HUES48 (cell line): ENCODE measurements at regions not wholly inside any gene's neighbourhood (a gene's known extent, or its start where the extent isn't known, plus 50 kb on each side); places are given as distances from the start of the nearest gene placed in this dataset.

ENCODE experiments used
- H3K27ac ChIP-seq: one replicate; pipeline ENCODE4 v1.7.0; 2013; ENCODE audit warnings: low read depth, low read length, inconsistent platforms
- H3K27me3 ChIP-seq: 2 replicates; pipeline ENCODE4 v1.6.1; 2013; ENCODE audit warnings: mild to moderate bottlenecking, low read length; ENCODE audit not compliant: control insufficient read depth, insufficient read depth
- H3K36me3 ChIP-seq: 2 replicates; pipeline ENCODE4 v1.6.1; 2013; ENCODE audit warnings: low read length; ENCODE audit not compliant: control insufficient read depth, insufficient read depth
- H3K4me1 ChIP-seq: 2 replicates; pipeline ENCODE4 v1.6.1; 2013; ENCODE audit warnings: mild to moderate bottlenecking, low read length; ENCODE audit not compliant: control insufficient read depth, insufficient read depth
- H3K4me3 ChIP-seq: 2 replicates; pipeline ENCODE4 v1.5.1; 2013; ENCODE audit warnings: mild to moderate bottlenecking, low read depth, low read length
- H3K9ac ChIP-seq: 2 replicates; pipeline ENCODE4 v1.6.1; 2013; ENCODE audit warnings: mild to moderate bottlenecking, low read depth, low read length, moderate library complexity
- H3K9me3 ChIP-seq: 2 replicates; pipeline ENCODE4 v1.6.1; 2013; ENCODE audit warnings: low read length; ENCODE audit not compliant: control insufficient read depth, insufficient read depth

DNA sequence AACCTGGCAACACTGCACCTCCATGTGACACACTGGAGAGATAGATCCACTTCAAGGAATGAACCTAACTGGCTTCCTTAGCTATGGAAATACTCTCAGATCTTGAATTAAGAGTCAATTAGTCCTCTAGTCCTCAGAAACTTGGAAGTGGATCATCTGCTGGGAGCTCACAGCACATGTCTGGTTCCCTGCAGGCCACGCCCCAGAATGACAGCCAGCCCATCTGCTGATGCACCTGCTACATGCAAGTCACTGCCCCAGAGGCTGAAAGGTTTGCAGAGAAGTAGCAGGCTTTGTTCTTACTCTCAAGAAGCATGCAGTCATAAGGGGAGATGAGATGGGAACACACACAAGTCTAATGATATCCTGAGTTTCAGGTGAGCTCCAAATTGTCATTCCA, 275.9 kb downstream of the SKAP2 start:
- H3K9ac ChIP-seq: no peak overlapping the region
- H3K27me3 ChIP-seq: no peaks in the 10 kb centered on the region
- H3K4me3 ChIP-seq: no peak overlapping the region
- 0 out of 2 replicates have a peak, but pooled peaks cover 2% of the 10 kb centered on the region for H3K4me1 ChIP-seq
- H3K9me3 ChIP-seq: no peaks in the 10 kb centered on the region
- no peak overlapping the region for H3K27ac ChIP-seq
- no peaks in the 10 kb centered on the region for H3K36me3 ChIP-seq

DNA sequence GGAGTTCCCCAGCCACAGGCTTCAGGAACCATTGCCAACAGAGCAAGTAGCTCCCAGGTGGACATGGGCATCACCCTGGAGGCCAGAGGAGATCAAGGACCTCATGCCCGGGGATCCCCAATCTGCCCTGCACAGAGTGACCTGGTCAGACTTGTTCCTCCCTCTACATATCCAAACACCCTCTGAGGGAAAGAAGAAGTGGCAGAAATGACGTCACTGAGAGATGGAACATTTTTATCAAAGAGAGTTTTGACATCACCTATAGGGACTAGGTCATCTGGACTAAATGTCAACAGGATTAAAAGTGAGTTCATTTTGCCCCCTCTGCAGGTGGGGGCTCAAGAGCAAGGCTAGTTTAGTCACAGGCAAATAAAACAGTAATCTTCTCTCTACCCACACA, 273.7 kb downstream of the SKAP2 start:
- Histone ChIP-seq H3K36me3 (no peaks in the 10 kb centered on the region), H3K27ac (no peak overlapping the region), H3K9ac (no peak overlapping the region), H3K4me3 (no peak overlapping the region), H3K9me3 (no peaks in the 10 kb centered on the region), H3K27me3 (no peaks in the 10 kb centered on the region), H3K4me1 (0 out of 2 replicates have a peak, but pooled peaks cover 2% of the 10 kb centered on the region)

DNA sequence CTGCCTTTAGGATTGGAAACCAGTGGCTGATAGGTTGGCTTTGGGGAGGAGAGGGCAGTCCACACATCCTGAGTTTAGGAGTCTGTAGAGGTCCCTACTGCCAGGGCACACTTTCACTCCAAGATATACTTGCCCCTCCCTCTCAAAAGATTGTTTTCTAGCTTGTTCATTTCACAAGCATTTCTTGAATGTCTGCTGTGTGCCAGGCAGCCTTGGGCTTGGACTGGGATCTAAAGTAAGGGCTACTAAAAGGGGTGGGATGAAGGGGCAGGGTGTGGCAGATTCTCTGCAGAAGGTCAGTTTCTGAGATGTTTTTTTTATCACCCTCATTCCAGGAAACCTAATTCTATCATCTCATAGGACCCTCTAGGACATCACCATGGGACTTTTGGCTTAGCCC, 272.4 kb downstream of the SKAP2 start:
- H3K4me1 ChIP-seq: 0 out of 2 replicates have a peak, but pooled peaks cover 2% of the 10 kb centered on the region
- H3K27ac ChIP-seq: no peak overlapping the region
- H3K27me3 ChIP-seq: no peaks in the 10 kb centered on the region
- no peak overlapping the region for H3K4me3 ChIP-seq
- H3K9ac ChIP-seq: no peak overlapping the region
- no peaks in the 10 kb centered on the region for H3K9me3 ChIP-seq
- no peaks in the 10 kb centered on the region for H3K36me3 ChIP-seq

DNA sequence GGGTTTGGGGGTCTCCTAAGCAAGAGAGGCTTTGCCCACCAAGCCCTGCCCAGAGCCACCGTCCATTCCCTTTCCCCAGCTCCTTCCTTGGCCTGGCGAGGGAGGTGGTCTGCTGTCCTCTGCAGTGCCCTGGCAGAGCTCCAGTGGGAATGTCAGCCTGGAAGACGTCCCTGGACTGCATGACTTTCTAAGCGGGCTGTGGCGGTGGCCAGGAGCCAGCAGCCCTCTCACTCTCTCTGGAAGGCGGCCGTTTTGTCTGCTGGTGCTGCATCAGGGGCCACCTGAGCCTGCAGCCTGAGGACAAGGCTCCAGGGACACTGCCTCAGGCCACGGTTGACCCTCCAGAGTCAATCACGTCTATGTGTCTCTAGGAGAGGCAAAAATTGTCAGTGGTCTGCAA, 271.0 kb downstream of the SKAP2 start:
- Histone ChIP-seq H3K9ac (no peak overlapping the region), H3K27ac (no peak overlapping the region), H3K9me3 (no peaks in the 10 kb centered on the region), H3K4me3 (no peak overlapping the region), H3K4me1 (no peaks in the 10 kb centered on the region), H3K27me3 (no peaks in the 10 kb centered on the region), H3K36me3 (no peaks in the 10 kb centered on the region)

DNA sequence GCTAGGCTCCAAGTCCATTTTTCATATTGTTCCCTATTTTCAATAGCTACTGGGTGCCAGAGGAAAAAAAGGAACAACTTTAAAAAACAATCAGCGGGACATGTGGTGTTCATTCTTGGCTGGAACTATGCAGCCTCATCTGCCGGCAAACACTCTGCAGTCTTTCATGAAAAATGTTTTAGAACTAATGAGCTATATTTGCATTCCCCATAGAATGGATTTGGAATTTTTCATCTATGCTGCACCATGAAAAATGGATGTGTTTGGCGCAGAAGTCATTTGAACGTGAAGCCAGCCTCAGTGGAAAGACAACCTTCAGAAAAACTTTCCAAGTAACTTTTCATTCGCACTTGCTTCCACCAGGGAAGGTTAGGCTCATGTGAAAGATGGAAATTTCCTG, 270.5 kb downstream of the SKAP2 start:
- Histone ChIP-seq H3K27me3 (no peaks in the 10 kb centered on the region), H3K9ac (no peak overlapping the region), H3K4me3 (no peak overlapping the region), H3K27ac (no peak overlapping the region), H3K9me3 (no peaks in the 10 kb centered on the region), H3K36me3 (no peaks in the 10 kb centered on the region), H3K4me1 (no peaks in the 10 kb centered on the region)

DNA sequence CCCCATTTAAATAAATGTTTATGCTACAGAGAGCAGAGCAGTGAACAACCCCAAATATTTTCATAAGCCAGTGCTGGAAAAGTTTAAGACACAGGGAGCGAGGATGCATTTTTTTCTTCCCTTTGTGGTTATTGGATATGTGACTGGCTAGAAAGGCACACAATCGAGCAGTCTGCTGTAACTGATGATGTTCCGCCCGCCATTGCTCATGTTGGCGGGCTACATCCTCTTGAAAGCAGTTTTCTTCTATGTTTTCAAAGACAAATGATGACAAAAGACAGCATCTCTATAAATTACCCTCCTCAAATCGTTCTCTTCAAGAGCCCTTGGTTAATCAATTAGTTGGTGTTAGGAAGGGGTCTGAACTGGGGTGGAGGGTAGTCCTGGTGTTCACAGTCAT, 269.8 kb downstream of the SKAP2 start:
- no peak overlapping the region for H3K4me3 ChIP-seq
- H3K36me3 ChIP-seq: no peaks in the 10 kb centered on the region
- H3K27me3 ChIP-seq: no peaks in the 10 kb centered on the region
- H3K9me3 ChIP-seq: no peaks in the 10 kb centered on the region
- H3K27ac ChIP-seq: no peak overlapping the region
- H3K4me1 ChIP-seq: no peaks in the 10 kb centered on the region
- no peak overlapping the region for H3K9ac ChIP-seq

DNA sequence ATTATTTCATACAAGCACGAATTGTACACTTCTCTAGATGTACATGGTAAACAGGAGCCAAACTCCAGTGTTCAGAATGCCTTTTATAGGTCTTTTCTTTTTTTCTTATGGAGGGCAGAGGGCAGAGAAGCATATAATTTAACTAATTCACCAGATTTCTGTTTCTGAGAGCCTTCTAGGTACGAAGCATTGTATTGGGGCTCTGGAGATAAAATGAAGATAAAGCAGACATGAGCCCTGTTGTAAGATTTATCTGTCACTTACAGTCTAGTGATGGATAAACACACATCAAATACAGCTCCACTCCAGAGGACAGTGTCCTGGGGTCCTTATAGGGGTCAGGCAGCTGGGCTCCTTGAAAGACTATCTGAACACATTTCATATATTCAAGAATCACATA, 265.5 kb downstream of the SKAP2 start:
- peaks cover 6% of the 10 kb centered on the region for H3K4me1 ChIP-seq
- H3K9ac ChIP-seq: no peak overlapping the region
- no peaks in the 10 kb centered on the region for H3K36me3 ChIP-seq
- H3K4me3 ChIP-seq: no peak overlapping the region
- no peaks in the 10 kb centered on the region for H3K27me3 ChIP-seq
- H3K27ac ChIP-seq: no peak overlapping the region
- no peaks in the 10 kb centered on the region for H3K9me3 ChIP-seq

DNA sequence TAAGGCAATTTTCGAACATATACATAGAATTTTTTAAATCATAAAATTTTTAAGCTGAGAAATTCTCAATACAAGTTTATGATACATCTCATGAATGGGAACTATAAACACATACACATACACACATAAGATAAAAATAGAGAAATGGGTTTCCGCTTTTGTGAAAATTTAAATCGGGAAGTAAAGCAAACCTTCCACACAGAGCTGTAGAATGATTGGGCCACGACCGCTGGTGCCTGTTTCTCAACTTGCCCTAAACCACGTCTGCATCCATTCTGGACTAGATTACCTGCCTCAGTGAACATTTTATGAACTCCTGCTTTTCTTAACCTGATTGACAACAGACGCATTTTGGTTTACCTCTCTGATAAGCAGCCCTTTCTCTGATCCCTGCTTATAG, 264.4 kb downstream of the SKAP2 start:
- peaks cover 10% of the 10 kb centered on the region for H3K4me1 ChIP-seq

DNA sequence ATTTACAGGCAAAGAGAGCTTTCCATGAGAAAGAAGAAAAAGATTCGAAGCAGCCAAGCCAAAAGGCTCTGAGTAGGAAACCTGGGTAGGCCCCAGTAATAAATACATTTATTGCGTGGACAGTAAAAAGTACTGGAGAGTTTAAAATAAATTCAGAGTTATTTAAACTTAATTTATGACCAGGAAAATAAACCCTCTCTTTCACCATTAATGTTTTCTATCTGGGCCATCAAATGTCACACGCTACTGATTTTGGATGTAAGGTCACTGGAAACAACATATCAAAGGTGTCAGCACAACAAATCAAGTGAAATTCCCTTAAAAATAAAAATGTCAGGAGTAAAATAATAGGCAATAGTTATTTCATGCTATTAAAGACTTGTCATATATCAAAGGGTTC, 264.0 kb downstream of the SKAP2 start:
- Histone ChIP-seq H3K9ac (no peak overlapping the region), H3K4me1 (peaks cover 10% of the 10 kb centered on the region), H3K4me3 (no peak overlapping the region), H3K27me3 (no peaks in the 10 kb centered on the region), H3K9me3 (no peaks in the 10 kb centered on the region), H3K36me3 (no peaks in the 10 kb centered on the region), H3K27ac (no peak overlapping the region)

More for the DNA sequence above, 264.4 kb downstream of the SKAP2 start:
- Histone ChIP-seq H3K9me3 (no peaks in the 10 kb centered on the region), H3K27me3 (no peaks in the 10 kb centered on the region), H3K36me3 (no peaks in the 10 kb centered on the region), H3K27ac (no peak overlapping the region), H3K9ac (no peak overlapping the region), H3K4me3 (no peak overlapping the region)

DNA sequence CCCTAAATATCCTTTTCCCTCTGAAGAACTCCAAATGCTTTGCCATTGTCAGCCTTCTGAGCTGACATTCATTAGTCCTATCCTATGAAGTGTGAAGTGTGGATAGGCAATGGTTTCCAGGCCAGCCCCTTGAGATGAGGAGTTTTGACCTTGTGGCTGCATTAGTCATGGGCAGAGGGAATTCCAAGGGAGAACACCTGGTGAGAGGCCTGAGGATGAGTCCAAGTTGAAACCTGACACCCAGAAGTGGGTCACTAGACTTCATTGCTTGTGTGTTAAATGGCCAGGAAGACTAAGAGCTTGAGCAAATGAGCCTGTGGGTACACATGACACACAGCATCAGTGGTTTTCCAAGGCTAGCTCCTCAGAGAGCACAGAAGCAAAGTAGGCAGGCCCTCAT, 260.8 kb downstream of the SKAP2 start:
- H3K27ac ChIP-seq: no peak overlapping the region

DNA sequence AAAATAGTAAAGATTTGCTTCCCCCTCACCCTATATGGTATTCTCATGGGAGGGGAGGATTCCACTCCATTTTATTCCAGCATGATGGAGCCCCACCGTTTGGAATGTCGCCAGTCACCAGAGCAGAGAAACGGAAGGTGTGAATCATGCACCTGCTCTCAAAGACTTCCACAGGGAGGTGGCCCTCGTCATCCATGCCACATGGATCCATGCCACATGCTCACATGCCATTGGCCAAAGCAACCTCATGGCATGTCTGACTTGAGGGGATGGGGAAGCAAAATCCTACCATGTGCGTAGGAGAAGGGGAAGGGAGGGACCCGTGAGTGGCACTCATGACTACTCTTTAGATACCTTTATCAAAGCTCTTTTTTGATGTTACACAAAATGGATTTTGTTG, 256.0 kb downstream of the SKAP2 start:
- no peak overlapping the region for H3K9ac ChIP-seq
- H3K9me3 ChIP-seq: no peaks in the 10 kb centered on the region
- H3K36me3 ChIP-seq: no peaks in the 10 kb centered on the region
- H3K27me3 ChIP-seq: no peaks in the 10 kb centered on the region
- H3K27ac ChIP-seq: no peak overlapping the region
- peaks cover 9% of the 10 kb centered on the region for H3K4me1 ChIP-seq
- H3K4me3 ChIP-seq: no peak overlapping the region

More for the DNA sequence above, 260.8 kb downstream of the SKAP2 start:
- H3K9me3 ChIP-seq: no peaks in the 10 kb centered on the region
- H3K27me3 ChIP-seq: no peaks in the 10 kb centered on the region
- no peaks in the 10 kb centered on the region for H3K36me3 ChIP-seq
- H3K9ac ChIP-seq: no peak overlapping the region
- H3K4me1 ChIP-seq: peaks cover 10% of the 10 kb centered on the region
- H3K4me3 ChIP-seq: no peak overlapping the region

DNA sequence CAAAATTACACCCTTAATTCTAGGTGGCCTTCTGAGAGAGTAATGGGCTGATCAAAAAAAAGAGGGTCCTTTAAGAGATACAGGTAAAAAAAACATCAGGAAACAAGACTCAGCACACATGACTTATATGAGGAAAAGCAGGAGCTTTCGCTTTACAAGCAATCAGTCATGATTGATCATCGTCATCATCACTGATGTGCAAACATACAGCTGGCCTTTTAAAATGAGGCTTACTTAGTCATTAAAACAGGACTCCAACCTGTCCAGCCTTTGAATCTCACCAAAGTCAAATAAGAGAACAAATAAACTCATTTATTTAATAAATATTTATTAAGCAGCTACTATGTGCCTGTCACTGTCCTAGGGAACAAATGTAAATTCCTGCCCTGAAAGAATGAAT, 255.3 kb downstream of the SKAP2 start:
- no peaks in the 10 kb centered on the region for H3K36me3 ChIP-seq
- H3K9me3 ChIP-seq: no peaks in the 10 kb centered on the region
- H3K4me1 ChIP-seq: peaks cover 2% of the 10 kb centered on the region
- no peaks in the 10 kb centered on the region for H3K27me3 ChIP-seq
- H3K9ac ChIP-seq: no peak overlapping the region
- H3K4me3 ChIP-seq: no peak overlapping the region
- no peak overlapping the region for H3K27ac ChIP-seq
